A549 (cell line): ENCODE measurements at regions not wholly inside any gene's neighbourhood (a gene's known extent, or its start where the extent isn't known, plus 50 kb on each side); places are given as distances from the start of the nearest gene placed in this dataset.

Source experiments
- ATAC-seq, 2 experiments: fragments of 200-7000 bp in 1 of 2; fragments of >200 bp in 1 of 2; cut with Nextera tagmentation in 1 of 2; cut with Tn5 transposase in 1 of 2; 3 replicates each; pipeline versions ENCODE4 v1.8.0 to v1.9.1; 2018 to 2020; ENCODE audit warnings: mild to moderate bottlenecking in 1 of 2, moderate library complexity in 1 of 2
- CTCF ChIA-PET: fragments of 300-600 bp; sonication (Branson Sonifier 250); formaldehyde crosslinking; extraction: SDS; loops from one replicate; lab custom pipeline; 2021; ENCODE audit warnings: antibody characterized with exemption, inconsistent platforms; lab: Yijun Ruan, JAX
- POLR2A ChIA-PET: fragments of 350-600 bp; formaldehyde crosslinking; extraction: SDS; loops from one replicate; lab custom pipeline; 2021; ENCODE audit warnings: antibody characterized with exemption, inconsistent platforms; lab: Yijun Ruan, JAX
- DNase-seq, 2 experiments: peaks; one replicate each; pipeline versions ENCODE4 v3.0.0 to v3.0.0-alpha.2; 2011 to 2016; ENCODE audit warnings: low read depth in 1 of 2, low spot score in 1 of 2
- FAIRE-seq: peaks from 2 replicates; lab custom pipeline; 2011; peaks lifted over from hg19 to GRCh38; lab: Jason Lieb, UNC
- H3K27ac ChIP-seq, 2 experiments: fragments of >200 bp; sonication (Bioruptor Twin); formaldehyde crosslinking; 3 replicates each; pipeline ENCODE4 v1.5.1; 2016 to 2017
- H3K4me1 ChIP-seq: fragments of >200 bp; sonication (Bioruptor Twin); formaldehyde crosslinking; 3 replicates; pipeline ENCODE4 v1.6.1; 2016
- H3K4me2 ChIP-seq: fragments of >200 bp; sonication (Bioruptor Twin); formaldehyde crosslinking; 3 replicates; pipeline ENCODE4 v1.6.1; 2016
- H3K4me3 ChIP-seq: fragments of >200 bp; sonication (Bioruptor Twin); formaldehyde crosslinking; 3 replicates; pipeline ENCODE4 v1.5.1; 2016
- H3K9me3 ChIP-seq: fragments of >200 bp; sonication (Bioruptor Twin); formaldehyde crosslinking; 3 replicates; pipeline ENCODE4 v1.6.1; 2016
- CBX2 ChIP-seq: fragments of 200-600 bp; sonication (generic); IDR thresholded peaks from 2 replicates; pipeline ENCODE4 v1.6.1; 2016; ENCODE audit warnings: low read depth, mild to moderate bottlenecking, borderline replicate concordance
- CBX8 ChIP-seq: fragments of 200-600 bp; sonication (generic); IDR thresholded peaks from 2 replicates; pipeline ENCODE4 v1.6.1; 2016
- CHD2 ChIP-seq: fragments of 150-350 bp; IDR thresholded peaks from 2 replicates; pipeline ENCODE4 v1.6.1; 2014; ENCODE audit warnings: low read length; ENCODE audit not compliant: partially characterized antibody
- CHD4 ChIP-seq: fragments of 200-600 bp; sonication (generic); IDR thresholded peaks from 2 replicates; pipeline ENCODE4 v1.6.1; 2016; ENCODE audit warnings: antibody characterized with exemption, mild to moderate bottlenecking, borderline replicate concordance
- EP300 ChIP-seq, 2 experiments: fragments of >200 bp; sonication (Bioruptor Twin); formaldehyde crosslinking; IDR thresholded peaks; 2 replicates in 1 of 2; 3 replicates in 1 of 2; pipeline ENCODE4 v1.6.1; 2016 to 2017
- ESRRA ChIP-seq: fragments of 150-350 bp; IDR thresholded peaks from 2 replicates; pipeline ENCODE4 v1.6.1; 2014; ENCODE audit warnings: mild to moderate bottlenecking, low read length, borderline replicate concordance
- FOSB ChIP-seq: fragments of 250-450 bp; sonication (Bioruptor Pico); IDR thresholded peaks from 2 replicates; pipeline ENCODE4 v1.5.0; 2020; ENCODE audit warnings: mild to moderate bottlenecking, moderate library complexity
- GATA3 ChIP-seq: IDR thresholded peaks from 2 replicates; pipeline ENCODE4 v1.6.1; 2012; ENCODE audit warnings: borderline replicate concordance
- HOXA7 ChIP-seq: fragments of 250-450 bp; sonication (Bioruptor Pico); IDR thresholded peaks from 2 replicates; pipeline ENCODE4 v1.5.0; 2020; ENCODE audit warnings: mild to moderate bottlenecking, moderate library complexity
- HOXB5 ChIP-seq: fragments of 250-450 bp; sonication (Bioruptor Pico); IDR thresholded peaks from 2 replicates; pipeline ENCODE4 v1.5.0; 2020; ENCODE audit warnings: mild to moderate bottlenecking, moderate library complexity
- JUNB ChIP-seq: fragments of >200 bp; sonication (Bioruptor Twin); formaldehyde crosslinking; IDR thresholded peaks from 2 replicates; pipeline ENCODE4 v1.6.1; 2016
- KDM1A ChIP-seq: fragments of 200-600 bp; sonication (generic); IDR thresholded peaks from 2 replicates; pipeline ENCODE4 v1.6.1; 2016; ENCODE audit warnings: low read depth, mild to moderate bottlenecking
- MAFK ChIP-seq: fragments of 450-650 bp; IDR thresholded peaks from 2 replicates; pipeline ENCODE4 v1.6.1; 2014; ENCODE audit not compliant: partially characterized antibody
- MAZ ChIP-seq: fragments of 150-350 bp; IDR thresholded peaks from 2 replicates; pipeline ENCODE4 v1.6.1; 2014; ENCODE audit warnings: antibody characterized with exemption, low read depth, low read length, borderline replicate concordance
- MYC ChIP-seq: IDR thresholded peaks from 2 replicates; pipeline ENCODE4 v1.6.1; 2012; ENCODE audit warnings: mild to moderate bottlenecking, inconsistent platforms, low read length, improper control_type of control experiment, borderline replicate concordance
- NFE2L2 ChIP-seq: fragments of 150-350 bp; conservative IDR thresholded peaks from 2 replicates; pipeline ENCODE4 v1.6.1; 2014; ENCODE audit warnings: low read length
- NPAS2 ChIP-seq: fragments of 250-450 bp; sonication (Bioruptor Pico); IDR thresholded peaks from 2 replicates; pipeline ENCODE4 v1.8.0; 2022; ENCODE audit warnings: mild to moderate bottlenecking, moderate library complexity, borderline replicate concordance
- POLR2AphosphoS2 ChIP-seq: conservative IDR thresholded peaks from 2 replicates; pipeline ENCODE4 v1.6.1; 2012; ENCODE audit warnings: low read length, improper control_type of control experiment, inconsistent platforms
- TFCP2L1 ChIP-seq: fragments of 250-450 bp; sonication (Bioruptor Pico); IDR thresholded peaks from 2 replicates; pipeline ENCODE4 v1.5.0; 2021; ENCODE audit warnings: mild to moderate bottlenecking
- TP53 ChIP-seq: fragments of 250-450 bp; sonication (Bioruptor Pico); IDR thresholded peaks from 2 replicates; pipeline ENCODE4 v1.5.0; 2021; ENCODE audit warnings: mild to moderate bottlenecking, moderate library complexity
- ZFP36 ChIP-seq: fragments of 450-650 bp; IDR thresholded peaks from 2 replicates; pipeline ENCODE4 v1.6.1; 2014; ENCODE audit warnings: borderline replicate concordance; ENCODE audit not compliant: partially characterized antibody
- ZSCAN20 ChIP-seq: fragments of 250-450 bp; sonication (Bioruptor Pico); IDR thresholded peaks from 2 replicates; pipeline ENCODE4 v1.8.0; 2022; ENCODE audit warnings: mild to moderate bottlenecking, moderate library complexity
- WGBS: methylation state at CpG from one replicate; pipeline ENCODE4 v1.1.6; 2017; ENCODE audit errors: missing lambda C conversion rate; 5-methylcytosine and 5-hydroxymethylcytosine counted together
- TF ChIP-seq, protein P1 (sequence below): fragments of 250-450 bp; sonication (Bioruptor Pico); IDR thresholded peaks from 2 replicates; pipeline ENCODE4 v1.5.0; 2021; ENCODE audit warnings: mild to moderate bottlenecking, moderate library complexity, borderline replicate concordance
- TF ChIP-seq, protein P2 (sequence below): IDR thresholded peaks from 2 replicates; pipeline ENCODE4 v1.6.1; 2012
- TF ChIP-seq, protein P3 (sequence below): fragments of >200 bp; sonication (Bioruptor Twin); formaldehyde crosslinking; IDR thresholded peaks from 3 replicates; pipeline ENCODE4 v1.5.1; 2016
- TF ChIP-seq, protein P4 (sequence below): fragments of >200 bp; sonication (Bioruptor Twin); formaldehyde crosslinking; IDR thresholded peaks from 2 replicates; pipeline ENCODE4 v1.6.1; 2016
- TF ChIP-seq, protein P5 (sequence below): fragments of 450-650 bp; IDR thresholded peaks from 2 replicates; pipeline ENCODE4 v1.6.1; 2014; ENCODE audit warnings: antibody characterized with exemption
- TF ChIP-seq, protein P6 (sequence below): IDR thresholded peaks from 2 replicates; pipeline ENCODE4 v1.6.1; 2012

DNA sequence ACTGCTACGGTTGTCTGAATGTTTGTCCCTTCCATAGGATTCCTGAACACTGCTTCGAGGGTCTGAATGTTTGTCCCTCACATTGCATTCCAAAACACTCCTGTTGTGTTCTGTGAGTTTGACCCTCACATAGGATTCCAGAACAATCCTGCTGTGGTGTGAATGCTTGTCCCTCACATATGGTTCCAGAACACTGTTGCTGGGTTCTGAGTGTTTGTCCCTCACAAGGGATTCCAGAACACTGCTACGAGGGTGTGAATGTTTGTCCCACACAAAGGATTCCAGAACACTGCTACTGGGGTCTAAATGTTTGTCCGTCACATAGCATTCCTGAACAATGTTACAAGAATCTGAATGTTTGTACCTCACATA is 201.2 kb downstream of the FOXD4L6 start (continued):
- TF ChIP-seq ZFP36 (no peak), HOXA7 (CRISPR knock-in tag) (no peak)
- TF ChIP-seq, protein P1, sequence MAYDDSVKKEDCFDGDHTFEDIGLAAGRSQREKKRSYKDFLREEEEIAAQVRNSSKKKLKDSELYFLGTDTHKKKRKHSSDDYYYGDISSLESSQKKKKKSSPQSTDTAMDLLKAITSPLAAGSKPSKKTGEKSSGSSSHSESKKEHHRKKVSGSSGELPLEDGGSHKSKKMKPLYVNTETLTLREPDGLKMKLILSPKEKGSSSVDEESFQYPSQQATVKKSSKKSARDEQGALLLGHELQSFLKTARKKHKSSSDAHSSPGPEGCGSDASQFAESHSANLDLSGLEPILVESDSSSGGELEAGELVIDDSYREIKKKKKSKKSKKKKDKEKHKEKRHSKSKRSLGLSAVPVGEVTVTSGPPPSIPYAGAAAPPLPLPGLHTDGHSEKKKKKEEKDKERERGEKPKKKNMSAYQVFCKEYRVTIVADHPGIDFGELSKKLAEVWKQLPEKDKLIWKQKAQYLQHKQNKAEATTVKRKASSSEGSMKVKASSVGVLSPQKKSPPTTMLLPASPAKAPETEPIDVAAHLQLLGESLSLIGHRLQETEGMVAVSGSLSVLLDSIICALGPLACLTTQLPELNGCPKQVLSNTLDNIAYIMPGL: no peak

DNA sequence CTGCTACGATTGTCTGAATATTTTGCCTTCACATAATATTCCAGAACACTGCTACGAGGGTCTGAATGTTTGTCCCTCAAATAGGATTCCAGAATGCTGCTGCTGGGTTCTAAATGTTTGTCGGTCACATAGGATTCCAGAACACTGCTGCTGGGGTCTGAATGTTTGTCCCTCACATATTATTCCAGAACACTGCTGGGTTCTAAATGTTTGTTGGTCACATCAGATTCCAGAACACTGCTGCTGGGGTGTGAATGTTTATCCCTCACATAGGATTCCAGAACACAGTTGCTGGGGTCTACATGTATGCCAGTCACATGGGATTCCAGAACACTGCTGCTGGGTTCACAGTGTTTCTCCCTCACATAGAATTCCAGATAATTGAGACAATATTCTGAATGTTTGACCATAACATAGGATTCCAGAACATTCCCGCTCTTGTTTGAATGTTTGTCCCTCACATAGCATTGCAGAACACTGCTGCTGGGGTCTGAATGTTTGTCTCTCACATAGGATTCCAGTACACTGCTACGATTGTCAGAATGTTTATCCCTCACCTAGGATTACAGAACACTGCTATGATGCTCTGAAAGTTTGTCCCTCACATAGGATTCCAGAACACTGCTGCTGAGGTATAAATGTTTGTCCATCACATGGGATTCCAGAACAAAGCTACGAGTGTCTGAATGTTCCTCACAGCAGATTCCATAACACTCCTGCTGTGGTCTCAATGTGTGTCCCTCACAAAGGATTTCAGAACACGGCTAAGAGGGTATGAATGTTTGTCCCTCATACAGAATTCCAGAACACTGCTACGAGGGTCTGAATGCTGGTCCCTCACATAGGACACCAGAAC is 201.8 kb downstream of the FOXD4L6 start:
- POLR2A ChIA-PET: no interaction called here
- TF ChIP-seq ZSCAN20 (CRISPR knock-in tag) (no peak), TP53 (CRISPR knock-in tag) (no peak), NPAS2 (no peak), NFE2L2 (no peak), KDM1A (no peak), JUNB (no peak), MAZ (no peak), CBX8 (no peak), POLR2AphosphoS2 (no peak), ESRRA (no peak), MAFK (no peak), CHD2 (no peak), CHD4 (no peak)
- TF ChIP-seq, protein P2, sequence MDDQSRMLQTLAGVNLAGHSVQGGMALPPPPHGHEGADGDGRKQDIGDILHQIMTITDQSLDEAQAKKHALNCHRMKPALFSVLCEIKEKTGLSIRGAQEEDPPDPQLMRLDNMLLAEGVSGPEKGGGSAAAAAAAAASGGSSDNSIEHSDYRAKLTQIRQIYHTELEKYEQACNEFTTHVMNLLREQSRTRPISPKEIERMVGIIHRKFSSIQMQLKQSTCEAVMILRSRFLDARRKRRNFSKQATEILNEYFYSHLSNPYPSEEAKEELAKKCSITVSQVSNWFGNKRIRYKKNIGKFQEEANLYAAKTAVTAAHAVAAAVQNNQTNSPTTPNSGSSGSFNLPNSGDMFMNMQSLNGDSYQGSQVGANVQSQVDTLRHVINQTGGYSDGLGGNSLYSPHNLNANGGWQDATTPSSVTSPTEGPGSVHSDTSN: no peak
- TF ChIP-seq, protein P3, sequence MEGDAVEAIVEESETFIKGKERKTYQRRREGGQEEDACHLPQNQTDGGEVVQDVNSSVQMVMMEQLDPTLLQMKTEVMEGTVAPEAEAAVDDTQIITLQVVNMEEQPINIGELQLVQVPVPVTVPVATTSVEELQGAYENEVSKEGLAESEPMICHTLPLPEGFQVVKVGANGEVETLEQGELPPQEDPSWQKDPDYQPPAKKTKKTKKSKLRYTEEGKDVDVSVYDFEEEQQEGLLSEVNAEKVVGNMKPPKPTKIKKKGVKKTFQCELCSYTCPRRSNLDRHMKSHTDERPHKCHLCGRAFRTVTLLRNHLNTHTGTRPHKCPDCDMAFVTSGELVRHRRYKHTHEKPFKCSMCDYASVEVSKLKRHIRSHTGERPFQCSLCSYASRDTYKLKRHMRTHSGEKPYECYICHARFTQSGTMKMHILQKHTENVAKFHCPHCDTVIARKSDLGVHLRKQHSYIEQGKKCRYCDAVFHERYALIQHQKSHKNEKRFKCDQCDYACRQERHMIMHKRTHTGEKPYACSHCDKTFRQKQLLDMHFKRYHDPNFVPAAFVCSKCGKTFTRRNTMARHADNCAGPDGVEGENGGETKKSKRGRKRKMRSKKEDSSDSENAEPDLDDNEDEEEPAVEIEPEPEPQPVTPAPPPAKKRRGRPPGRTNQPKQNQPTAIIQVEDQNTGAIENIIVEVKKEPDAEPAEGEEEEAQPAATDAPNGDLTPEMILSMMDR: no peak
- TF ChIP-seq, protein P4, sequence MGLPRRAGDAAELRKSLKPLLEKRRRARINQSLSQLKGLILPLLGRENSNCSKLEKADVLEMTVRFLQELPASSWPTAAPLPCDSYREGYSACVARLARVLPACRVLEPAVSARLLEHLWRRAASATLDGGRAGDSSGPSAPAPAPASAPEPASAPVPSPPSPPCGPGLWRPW: no peak
- Histone ChIP-seq H3K27ac (no peak overlapping the region), H3K9me3 (peaks cover 83% of the 10 kb centered on the region), H3K4me1 (no peaks in the 10 kb centered on the region), H3K4me2 (no peak overlapping the region), H3K4me3 (no peak overlapping the region)
- DNase-seq (no peak), ATAC-seq (no peak), FAIRE-seq (no peak)
- CTCF ChIA-PET: no interaction called here
- WGBS: 6% methylated on average over 8 of the region's 8 CpGs

DNA sequence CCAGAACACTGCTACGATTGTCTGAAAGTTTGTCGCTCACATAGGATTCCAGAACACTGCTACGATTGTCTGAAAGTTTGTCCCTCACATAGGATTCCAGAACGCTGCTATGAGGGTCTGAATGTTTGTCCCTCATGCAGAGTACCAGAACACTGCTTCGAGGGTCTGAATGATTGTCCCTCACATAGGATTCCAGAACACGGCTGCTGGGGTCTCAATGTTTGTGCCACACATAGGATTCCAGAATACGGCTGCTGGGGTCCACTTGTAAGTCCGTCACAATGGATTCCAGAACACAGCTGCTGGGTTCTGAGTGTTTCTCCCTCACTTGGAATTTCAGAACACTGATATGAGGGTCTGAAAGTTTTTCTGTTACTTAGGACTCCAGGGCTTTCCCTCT is 203.3 kb downstream of the FOXD4L6 start:
- ATAC-seq: no peak
- DNase-seq: no peak
- no peak for FAIRE-seq
- Histone ChIP-seq H3K27ac (no peak overlapping the region), H3K4me3 (no peak overlapping the region), H3K4me2 (no peak overlapping the region), H3K4me1 (no peaks in the 10 kb centered on the region), H3K9me3 (peaks cover 71% of the 10 kb centered on the region)
- 17% methylated on average over 8 of the region's 8 CpGs for WGBS
- POLR2A ChIA-PET: no interaction called here
- CTCF ChIA-PET: no interaction called here
- TF ChIP-seq MYC (no peak), POLR2AphosphoS2 (no peak), KDM1A (no peak), HOXA7 (CRISPR knock-in tag) (no peak), CHD4 (no peak), FOSB (CRISPR knock-in tag) (no peak), GATA3 (no peak), CBX2 (no peak), TFCP2L1 (CRISPR knock-in tag) (no peak), TP53 (CRISPR knock-in tag) (no peak), EP300 (IDR thresholded peaks at IDR 0.05) (no peak), HOXB5 (no peak), MAZ (no peak), ZFP36 (no peak)
- TF ChIP-seq, protein P5, sequence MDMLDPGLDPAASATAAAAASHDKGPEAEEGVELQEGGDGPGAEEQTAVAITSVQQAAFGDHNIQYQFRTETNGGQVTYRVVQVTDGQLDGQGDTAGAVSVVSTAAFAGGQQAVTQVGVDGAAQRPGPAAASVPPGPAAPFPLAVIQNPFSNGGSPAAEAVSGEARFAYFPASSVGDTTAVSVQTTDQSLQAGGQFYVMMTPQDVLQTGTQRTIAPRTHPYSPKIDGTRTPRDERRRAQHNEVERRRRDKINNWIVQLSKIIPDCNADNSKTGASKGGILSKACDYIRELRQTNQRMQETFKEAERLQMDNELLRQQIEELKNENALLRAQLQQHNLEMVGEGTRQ: no peak
- TF ChIP-seq, protein P1: no peak
- TF ChIP-seq, protein P6, sequence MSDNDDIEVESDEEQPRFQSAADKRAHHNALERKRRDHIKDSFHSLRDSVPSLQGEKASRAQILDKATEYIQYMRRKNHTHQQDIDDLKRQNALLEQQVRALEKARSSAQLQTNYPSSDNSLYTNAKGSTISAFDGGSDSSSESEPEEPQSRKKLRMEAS: no peak
